CMK (cell line): ENCODE measurements at regions not wholly inside any gene's neighbourhood (a gene's known extent, or its start where the extent isn't known, plus 50 kb on each side); places are given as distances from the start of the nearest gene placed in this dataset.
"Not testable (repeated sequence)": the region's sequence is repeated elsewhere in the genome, so short reads cannot be mapped to it uniquely, and the experiment has no call there.

Experiments used
- DNase-seq: peaks from one replicate; pipeline ENCODE4 v3.0.0-alpha.2; 2010; ENCODE audit warnings: low read depth

- DNase-seq = no peak
Observed at GRCh38 chr1:195745189-195746010, 862.8 kb downstream of the KCNT2 start.

GRCh38 chr1:195744256-195744655, 864.0 kb downstream of the KCNT2 start:
- DNase-seq = no peak

- no peak for DNase-seq
Observed at GRCh38 chr1:195740862-195741261, 867.4 kb downstream of the KCNT2 start.

GRCh38 chr1:195738966-195739650, 869.1 kb downstream of the KCNT2 start:
- DNase-seq = no peak

GRCh38 chr1:195735140-195735539, 873.1 kb downstream of the KCNT2 start:
- DNase-seq = no peak

GRCh38 chr1:195733826-195734225, 874.4 kb downstream of the KCNT2 start:
- no peak for DNase-seq

- DNase-seq = no peak
Observed at GRCh38 chr1:195733408-195733807, 874.8 kb downstream of the KCNT2 start.

- DNase-seq = no peak
Observed at GRCh38 chr1:195731385-195731784, 876.9 kb downstream of the KCNT2 start.

- no peak for DNase-seq
Observed at GRCh38 chr1:195723796-195724194, 884.4 kb downstream of the KCNT2 start.

GRCh38 chr1:195722852-195723795, 885.1 kb downstream of the KCNT2 start:
- DNase-seq = not testable (repeated sequence)

- DNase-seq = not testable (repeated sequence)
Observed at GRCh38 chr1:195722146-195722545, 886.1 kb downstream of the KCNT2 start.

- DNase-seq = no peak
Observed at GRCh38 chr1:195721210-195721971, 886.8 kb downstream of the KCNT2 start.

GRCh38 chr1:195717651-195718050, 890.6 kb downstream of the KCNT2 start:
- no peak for DNase-seq

- DNase-seq = no peak
Observed at GRCh38 chr1:195715652-195716051, 892.6 kb downstream of the KCNT2 start.

- no peak for DNase-seq
Observed at GRCh38 chr1:195714248-195714647, 894.0 kb downstream of the KCNT2 start.

GRCh38 chr1:195709821-195710220, 898.4 kb downstream of the KCNT2 start:
- DNase-seq = no peak

GRCh38 chr1:195704028-195704427, 904.2 kb downstream of the KCNT2 start:
- no peak for DNase-seq

GRCh38 chr1:195701149-195701548, 907.1 kb downstream of the KCNT2 start:
- no peak for DNase-seq

GRCh38 chr1:195697130-195697529, 911.1 kb downstream of the KCNT2 start:
- no peak for DNase-seq

- DNase-seq = no peak
Observed at GRCh38 chr1:195686764-195687163, 921.5 kb downstream of the KCNT2 start.

GRCh38 chr1:195664628-195665027, 943.6 kb downstream of the KCNT2 start:
- no peak for DNase-seq
